SK-MEL-5 (cell line): ENCODE measurements at regions not wholly inside any gene's neighbourhood (a gene's known extent, or its start where the extent isn't known, plus 50 kb on each side); places are given as distances from the start of the nearest gene placed in this dataset.
"Not testable (repeated sequence)": the region's sequence is repeated elsewhere in the genome, so short reads cannot be mapped to it uniquely, and the experiment has no call there.

Source experiments
- DNase-seq: peaks from one replicate; pipeline ENCODE4 v3.0.0-alpha.2; 2016; ENCODE audit warnings: low read depth, low spot score
- in situ Hi-C: cut with HindIII; loops from 2 replicates; pipeline ENCODE4 v1.10.0; 2016; ENCODE audit warnings: low sequenced_read_pairs, high pct_unique_total_duplicates, low pct_unique_long_range_greater_than_20kb

DNA sequence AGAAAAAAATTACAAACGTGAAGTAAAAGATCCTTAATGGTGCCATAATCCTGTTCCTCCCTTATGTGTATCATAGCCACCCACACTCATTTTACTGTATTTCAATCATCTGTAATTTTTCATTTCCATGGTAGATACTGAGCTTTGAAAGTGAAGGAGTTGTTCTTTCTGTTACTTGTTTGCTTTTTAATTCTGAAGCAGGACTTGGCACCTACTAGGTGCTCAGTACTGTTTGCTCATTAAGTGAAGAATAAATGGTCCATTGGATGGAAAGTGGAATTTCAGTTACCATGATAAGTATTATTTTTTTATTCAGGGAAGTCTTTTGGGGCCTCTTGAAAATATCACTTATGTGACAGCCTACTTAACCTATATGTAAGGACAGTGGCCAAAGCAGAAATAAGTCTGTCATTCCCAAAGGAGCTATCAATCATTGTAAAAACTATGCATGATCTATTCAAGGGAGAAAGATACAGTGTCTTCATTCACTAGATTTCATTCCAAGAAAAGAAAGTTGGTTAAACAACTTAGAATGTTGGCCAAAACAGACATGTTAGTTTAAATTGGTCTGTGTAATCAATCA is 1244.4 kb upstream of the SEL1L start:
- DNase-seq: no peak
- in situ Hi-C loops: no loop called here

DNA sequence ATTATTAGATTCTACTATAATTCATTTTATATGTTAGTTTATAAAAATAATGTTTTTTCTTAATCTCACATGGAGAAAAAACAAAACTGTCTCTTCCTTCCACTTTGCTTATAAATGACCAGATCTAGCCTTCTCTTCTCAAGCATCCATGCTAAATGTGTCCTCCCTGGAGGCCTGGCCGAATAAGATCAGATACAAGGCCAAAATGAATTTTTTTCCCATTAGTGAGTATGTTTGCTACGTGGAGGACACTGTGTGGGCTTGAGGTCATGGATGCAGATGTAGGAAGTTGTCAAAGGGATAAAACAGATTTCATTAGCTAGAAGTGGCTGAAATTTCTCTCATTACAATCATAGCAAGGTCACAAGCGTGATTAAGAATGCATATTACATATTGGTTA is 1244.9 kb upstream of the SEL1L start:
- in situ Hi-C loops: no loop called here
- no peak for DNase-seq

DNA sequence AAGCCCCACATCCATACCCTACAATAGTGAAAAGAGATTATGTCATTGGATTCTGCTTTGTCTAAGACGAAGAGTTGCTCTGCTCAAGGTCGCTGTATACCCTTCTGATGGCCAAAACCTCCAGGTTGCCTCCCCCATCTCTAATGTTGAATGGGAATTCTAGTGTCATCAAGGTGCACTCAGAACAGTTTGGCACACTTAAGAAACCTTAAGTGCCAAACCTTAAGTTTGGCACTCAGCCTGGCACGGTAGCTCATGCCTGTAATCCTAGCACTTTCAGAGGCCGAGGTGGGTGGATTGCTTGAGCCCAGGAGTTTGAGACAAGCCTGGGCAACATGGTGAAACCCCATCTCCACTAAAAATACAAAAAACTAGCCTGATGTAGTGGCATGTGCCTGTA is 1245.6 kb upstream of the SEL1L start:
- in situ Hi-C loops: no loop called here
- DNase-seq: no peak

DNA sequence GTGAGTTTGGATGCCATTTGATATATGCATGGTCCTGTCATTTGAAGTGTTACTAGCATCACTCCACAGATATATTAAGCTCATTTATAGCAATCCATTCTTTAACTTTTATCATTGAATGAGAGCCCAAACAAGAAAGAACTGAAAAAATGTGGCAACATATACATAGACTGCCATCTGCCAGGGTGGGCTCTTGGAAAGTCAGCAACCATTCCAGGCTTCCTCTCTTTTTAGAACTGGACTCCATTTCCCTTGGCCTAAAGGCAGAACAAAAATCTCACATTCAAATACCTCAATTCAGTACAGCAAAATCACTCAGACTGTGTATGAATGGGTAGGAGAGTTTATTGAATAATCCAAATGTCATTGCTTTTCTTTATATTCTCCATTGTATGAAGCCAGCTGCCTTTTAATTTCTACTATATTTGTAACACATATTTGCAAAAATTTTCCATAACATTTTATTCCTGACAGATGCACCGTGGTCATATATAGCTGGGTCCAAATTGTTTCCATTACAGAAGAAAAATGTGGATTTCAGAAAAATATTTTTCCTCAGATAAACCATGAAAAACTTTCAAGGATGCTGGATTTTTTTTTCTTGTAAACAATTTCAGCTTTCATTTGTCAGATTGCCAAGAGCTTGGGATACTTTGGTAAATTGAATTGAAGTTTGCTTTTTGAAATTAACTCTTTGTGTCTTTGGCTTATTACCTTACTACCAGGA is 1252.3 kb upstream of the SEL1L start:
- DNase-seq: no peak
- in situ Hi-C loops: no loop called here

DNA sequence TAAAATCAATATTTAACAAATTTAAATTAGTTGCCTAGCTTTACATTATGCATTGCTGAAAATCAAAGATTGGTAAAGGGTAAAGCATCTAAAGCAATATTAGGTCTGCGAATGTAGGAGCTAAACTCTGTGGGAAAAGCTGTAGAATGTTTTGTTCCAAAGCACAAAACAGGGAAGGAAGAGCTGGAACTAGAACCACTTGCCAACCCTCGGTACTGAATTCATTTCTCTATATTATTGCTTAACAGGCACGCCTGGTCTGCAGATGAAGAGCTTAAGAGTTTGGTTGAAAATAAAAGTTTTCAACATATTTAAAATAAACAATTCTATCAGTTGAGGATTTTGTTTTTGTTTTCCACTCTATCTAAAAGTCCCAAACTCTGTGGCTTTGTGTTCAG is 1252.8 kb upstream of the SEL1L start:
- no peak for DNase-seq
- in situ Hi-C loops: no loop called here

DNA sequence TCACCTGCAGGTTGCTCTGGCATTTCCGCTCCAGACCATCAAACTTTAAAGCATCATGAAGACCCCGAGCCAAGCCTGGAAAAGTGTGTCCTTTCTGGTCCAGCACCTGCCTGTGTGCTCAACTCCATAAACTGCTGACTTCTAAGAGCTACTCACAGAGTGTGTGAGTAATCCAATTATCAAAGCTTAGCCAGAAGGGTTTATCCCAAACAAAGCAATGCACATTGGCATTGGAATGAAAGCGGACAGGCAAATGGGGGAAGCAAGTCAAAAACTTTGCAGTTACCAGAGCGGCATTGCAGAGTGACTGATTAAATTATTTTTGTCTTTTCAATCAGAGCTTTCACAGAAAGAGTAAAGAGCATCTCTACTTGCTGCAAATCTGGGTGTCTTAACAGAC is 1262.4 kb upstream of the SEL1L start:
- no peak for DNase-seq
- in situ Hi-C loops: no loop called here

DNA sequence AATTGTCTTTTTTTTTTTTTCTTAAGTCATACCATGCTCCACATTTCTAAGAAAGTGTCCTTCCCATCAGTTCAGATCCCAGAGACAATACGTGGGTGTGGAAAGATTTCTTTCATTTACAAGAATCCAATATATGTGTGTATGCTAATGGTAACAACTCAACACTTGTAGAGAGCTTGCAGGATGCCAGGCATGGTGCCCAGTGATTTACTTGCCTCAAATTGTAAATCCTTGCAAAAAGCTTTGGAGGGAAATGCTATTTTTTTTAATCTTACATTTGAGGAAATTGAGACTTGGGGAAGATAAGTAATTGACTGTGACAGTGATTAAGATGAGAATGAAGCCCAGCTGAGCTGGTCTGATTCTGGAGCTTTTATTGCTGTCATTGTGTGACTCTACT is 1264.6 kb upstream of the SEL1L start:
- DNase-seq: no peak
- in situ Hi-C loops: no loop called here

DNA sequence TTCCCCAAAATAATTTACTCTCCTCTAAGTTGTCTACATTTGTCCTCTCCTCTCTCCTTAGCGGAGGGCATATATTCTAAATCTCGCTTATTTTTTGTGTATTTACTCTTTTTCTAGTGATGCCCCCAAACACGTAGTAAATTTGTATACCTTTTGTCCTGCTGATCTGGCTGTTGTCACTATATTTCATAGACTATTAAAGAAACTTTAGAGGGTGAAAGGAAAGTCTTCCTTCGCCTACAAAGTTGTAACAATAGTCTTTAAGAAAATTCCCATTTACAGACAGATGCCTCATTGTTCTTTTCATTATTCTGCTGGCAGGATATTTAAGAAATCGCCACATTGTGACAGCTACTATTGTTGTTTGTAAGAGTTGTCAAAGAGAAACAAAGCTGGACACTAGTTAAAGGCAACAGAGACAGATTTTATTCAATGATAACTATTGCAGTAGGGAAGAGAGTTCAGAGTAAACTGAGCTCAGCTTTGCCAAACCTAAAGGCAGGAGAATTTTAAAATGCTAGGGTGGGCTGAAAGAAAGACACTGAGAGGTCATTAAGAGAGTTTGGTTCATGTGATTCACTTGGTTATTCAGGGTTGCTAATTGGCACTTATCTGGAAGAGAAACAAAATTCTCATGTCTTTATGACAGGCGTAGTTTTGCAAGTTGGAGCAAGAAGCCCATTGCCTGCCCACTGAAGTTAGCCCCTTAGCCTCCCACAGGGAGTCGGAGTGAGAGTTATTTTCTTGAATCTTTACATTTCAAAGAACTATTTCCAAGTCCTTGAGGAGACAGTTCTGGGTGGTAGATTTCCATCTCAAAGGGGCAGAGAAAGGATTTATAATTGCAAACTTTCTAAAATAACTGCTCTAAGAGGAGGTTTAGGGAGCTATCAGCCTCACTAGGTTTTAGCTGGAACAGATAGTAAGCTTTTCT is 1272.5 kb upstream of the SEL1L start:
- in situ Hi-C loops: no loop called here
- DNase-seq: no peak

DNA sequence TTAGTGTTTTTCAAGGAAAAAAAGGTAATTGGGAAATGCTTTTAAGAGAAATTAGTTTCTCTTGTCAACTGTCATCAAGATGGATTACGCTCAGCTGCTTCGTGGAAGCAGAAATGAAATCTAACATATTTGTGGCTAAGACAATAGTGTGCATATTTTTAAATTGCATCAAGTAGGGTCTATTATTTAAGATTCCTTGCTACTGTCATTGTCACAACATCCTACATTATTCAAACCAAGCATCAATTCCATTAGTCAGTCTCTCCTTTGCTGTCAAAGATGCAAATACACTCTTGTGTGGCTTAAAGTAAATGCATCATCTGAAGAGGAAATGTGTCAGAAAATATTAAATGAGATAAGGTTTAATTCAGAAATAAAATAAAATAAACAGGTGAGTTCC is 1277.6 kb upstream of the SEL1L start:
- no peak for DNase-seq
- in situ Hi-C loops: no loop called here

DNA sequence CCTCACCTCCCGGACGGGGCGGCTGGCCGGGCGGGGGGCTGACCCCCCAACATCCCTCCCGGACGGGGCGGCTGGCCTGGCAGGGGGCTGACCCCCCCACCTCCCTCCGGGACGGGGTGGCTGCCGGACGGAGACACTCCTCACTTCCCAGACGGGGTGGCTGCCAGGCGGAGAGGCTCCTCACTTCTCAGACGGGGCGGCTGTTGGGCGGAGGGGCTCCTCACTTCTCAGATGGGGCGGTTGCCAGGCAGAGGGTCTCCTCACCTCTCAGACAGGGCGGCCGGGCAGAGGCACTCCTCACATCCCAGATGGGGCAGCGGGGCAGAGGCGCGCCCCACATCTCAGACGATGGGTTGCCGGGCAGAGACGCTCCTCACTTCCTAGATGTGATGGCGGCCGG is 1280.7 kb upstream of the SEL1L start:
- in situ Hi-C loops, DNase-seq: not testable (repeated sequence)

DNA sequence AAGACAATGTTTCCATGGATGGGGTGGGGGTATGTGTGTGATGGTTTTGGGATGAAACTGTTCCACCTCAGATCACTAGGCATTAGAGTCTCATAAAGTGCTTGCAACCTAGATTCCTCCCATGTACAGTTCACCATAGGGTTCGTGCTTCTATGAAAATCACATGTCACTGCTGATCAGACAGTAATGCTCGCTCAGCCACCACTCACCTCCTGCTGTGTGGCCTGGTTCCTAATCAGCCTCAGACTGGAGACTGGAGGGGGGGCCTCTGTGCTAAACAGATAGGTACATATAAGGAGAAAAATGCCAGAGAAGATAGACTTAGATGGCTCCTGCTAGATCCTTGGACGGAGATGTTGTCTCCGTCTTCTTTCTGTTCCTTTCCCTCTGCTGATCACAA is 1296.9 kb upstream of the SEL1L start:
- no peak for DNase-seq
- in situ Hi-C loops: no loop called here

DNA sequence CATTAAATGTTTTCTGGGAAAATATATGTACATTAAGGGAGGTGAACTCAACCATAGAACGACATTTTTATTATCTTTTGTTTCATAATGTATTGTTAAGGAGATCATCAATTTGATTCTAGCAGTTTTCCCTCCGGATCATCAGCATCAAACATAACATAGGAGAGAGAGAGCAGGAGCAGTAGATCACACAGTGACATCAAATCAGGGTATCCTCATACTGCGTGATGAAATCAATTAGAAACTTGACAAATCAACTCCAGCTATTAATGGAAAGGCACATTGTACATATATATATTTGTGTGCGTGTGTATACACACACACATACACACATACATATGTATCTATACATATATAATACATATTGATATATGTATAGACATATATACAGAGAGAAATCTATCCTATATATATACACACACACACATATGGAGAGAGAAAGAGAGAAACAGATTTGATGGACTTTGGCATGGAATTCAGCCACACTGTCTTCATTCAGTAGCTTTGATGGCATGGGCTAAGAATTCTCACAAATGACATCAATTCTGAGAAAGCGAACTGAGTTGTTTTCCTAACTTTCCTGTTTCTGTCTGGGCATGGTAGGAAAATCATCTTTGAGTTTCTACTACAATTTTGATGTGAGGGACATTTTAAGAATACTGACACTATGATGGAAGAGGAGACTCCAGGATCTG is 1302.8 kb upstream of the SEL1L start:
- in situ Hi-C loops: no loop called here
- DNase-seq: no peak

DNA sequence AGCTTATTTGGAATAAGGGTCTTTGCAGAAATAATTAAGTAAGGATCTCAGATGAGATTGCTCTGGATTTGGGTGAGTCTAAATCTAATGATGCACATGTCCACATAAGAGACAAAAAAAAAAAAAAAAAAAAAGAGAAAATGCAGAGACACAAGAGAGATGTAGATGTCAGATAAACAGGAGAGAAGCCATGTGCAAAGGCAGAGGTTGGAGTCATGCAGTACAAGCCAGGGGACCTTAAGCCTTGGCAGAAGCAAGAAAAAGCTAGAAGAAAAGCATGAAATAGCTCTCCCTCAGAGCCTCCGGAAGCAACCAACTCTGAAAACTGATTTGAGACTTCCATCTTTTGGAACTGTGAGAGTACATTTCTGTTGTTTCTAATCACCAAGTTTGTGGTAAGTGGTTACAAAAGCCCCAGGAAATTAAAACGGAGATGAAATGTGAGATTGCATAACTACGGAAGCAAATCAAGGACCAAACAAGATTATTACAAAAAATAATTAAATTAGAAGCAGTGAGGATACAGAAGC is 1304.0 kb upstream of the SEL1L start:
- in situ Hi-C loops: no loop called here

DNA sequence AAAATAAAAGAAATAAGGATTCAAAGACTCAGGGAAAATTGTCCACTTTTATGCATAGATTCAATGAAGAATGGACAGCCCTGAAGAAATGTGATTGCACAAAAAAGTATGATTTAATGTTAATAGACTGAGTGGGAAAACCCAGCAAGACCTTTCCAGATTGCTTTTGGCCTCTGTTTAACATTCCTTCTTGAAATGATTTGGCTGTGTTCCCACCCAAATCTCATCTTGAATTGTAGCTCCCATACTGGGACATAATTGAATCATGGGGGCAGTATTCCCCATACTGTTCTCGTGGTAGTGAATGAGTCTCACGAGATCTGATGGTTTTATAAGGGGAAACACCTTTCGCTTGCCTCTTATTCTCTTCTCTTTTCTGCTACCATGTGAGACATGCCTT is 1316.9 kb upstream of the SEL1L start:
- no peak for DNase-seq
- in situ Hi-C loops: no loop called here

More for the DNA sequence above, 1304.0 kb upstream of the SEL1L start:
- DNase-seq: no peak

DNA sequence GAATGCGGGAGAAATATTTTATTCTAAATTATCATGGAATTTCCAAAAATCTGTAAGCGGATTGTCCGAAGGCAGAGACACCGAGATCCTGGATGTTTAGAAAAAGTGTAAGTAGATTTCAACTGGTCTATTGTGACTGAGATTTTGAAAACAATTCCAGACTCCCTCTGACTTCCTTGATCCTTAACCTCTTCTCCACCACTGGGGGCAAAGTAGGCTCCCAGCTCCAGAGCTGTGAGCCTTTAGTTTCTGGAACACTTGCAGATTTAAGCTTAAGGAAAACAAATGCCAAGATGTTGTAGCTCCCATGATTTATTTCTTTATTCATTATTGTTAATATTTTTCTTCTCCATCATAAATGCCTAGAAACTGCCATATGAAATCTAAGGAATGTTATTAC is 1320.5 kb upstream of the SEL1L start:
- in situ Hi-C loops: no loop called here

DNA sequence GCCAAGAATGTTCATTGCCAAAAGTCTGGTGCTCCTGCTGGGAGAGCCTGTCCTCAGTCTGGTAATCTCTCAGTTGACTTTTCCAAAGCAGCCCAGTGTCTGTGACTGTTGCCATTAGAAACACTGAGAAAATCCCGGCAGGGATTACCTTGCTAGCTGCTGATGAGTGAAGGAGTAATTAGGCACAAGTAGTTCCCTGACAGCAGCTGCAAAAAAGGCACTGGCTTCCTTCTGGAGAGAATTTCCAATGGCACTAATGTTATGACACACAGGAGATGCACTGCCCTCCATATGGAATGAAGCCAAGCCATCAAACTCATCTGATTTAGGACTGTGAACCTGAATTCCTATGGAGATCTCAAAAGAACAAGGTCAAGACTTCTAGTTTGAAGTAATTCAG is 1321.2 kb upstream of the SEL1L start:
- in situ Hi-C loops: no loop called here
- no peak for DNase-seq

More for the DNA sequence above, 1320.5 kb upstream of the SEL1L start:
- DNase-seq: peak; percentile 4

DNA sequence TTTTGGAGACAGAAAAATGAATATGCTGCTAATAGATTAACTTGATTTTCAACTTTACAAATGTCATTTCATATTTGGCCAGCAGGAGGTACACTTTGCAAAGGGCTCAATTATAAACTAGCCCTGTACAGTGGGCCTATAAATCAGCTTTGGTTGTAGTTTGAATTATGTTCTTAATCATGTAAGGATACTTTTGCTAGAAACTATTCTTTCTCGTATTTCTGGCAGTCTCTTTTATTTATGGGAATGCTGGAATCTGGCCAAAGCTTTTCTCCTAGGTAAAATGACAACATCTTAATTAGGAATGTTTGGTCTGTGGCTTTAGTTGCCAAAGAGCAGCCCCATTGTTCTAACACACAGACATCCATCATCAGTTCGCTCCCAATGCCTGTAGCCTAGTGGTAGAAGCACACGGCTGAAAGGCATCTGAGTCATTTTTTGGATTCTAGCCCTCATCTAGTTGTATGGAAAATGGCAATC is 1322.3 kb upstream of the SEL1L start:
- in situ Hi-C loops: no loop called here
- DNase-seq: peak; percentile 53

DNA sequence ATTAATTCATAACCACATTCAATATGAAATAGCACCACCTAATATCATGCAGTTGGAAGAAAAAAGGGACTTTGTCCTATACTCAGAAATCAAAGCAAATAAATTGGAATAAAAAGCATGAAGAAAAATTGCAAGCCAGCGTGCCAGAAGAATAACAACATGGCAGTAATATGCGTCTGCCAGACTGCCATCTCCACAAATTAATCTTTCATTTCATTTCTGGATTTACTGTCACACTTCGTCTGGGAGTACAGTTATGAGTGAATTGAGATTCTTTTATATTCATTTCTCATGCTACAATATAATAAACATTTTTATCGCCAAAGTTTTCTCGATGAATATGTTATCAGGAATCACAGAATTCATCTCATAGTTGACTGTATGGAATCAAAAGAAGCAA is 1327.7 kb upstream of the SEL1L start:
- in situ Hi-C loops: no loop called here
- DNase-seq: no peak
